Glomerular endothelial cell (primary cell): ENCODE measurements at regions not wholly inside any gene's neighbourhood (a gene's known extent, or its start where the extent isn't known, plus 50 kb on each side); places are given as distances from the start of the nearest gene placed in this dataset.

Source experiments
- DNase-seq: peaks from one replicate; pipeline ENCODE4 v3.0.0-alpha.2; 2011; ENCODE audit warnings: low read depth, low spot score; ENCODE audit errors: extremely low read depth

GRCh38 chr9:23290973-23291372 is 535.1 kb downstream of the ELAVL2 start:
- no peak for DNase-seq

GRCh38 chr9:23302281-23302680 is 523.8 kb downstream of the ELAVL2 start:
- DNase-seq, result no peak

GRCh38 chr9:23306731-23307130 is 519.3 kb downstream of the ELAVL2 start:
- no peak for DNase-seq

GRCh38 chr9:23307731-23308513 is 518.1 kb downstream of the ELAVL2 start:
- DNase-seq, result no peak

GRCh38 chr9:23309800-23310199 is 516.2 kb downstream of the ELAVL2 start:
- DNase-seq, result no peak

GRCh38 chr9:23314247-23314646 is 511.8 kb downstream of the ELAVL2 start:
- DNase-seq, result no peak

GRCh38 chr9:23319092-23319491 is 506.9 kb downstream of the ELAVL2 start:
- no peak for DNase-seq

- no peak for DNase-seq
Observed at GRCh38 chr9:23321049-23321448, 505.0 kb downstream of the ELAVL2 start.

GRCh38 chr9:23322392-23322791 is 503.6 kb downstream of the ELAVL2 start:
- DNase-seq, result no peak

GRCh38 chr9:23324511-23324910 is 501.5 kb downstream of the ELAVL2 start:
- DNase-seq, result no peak

GRCh38 chr9:23326597-23326996 is 499.4 kb downstream of the ELAVL2 start:
- DNase-seq, result no peak

- no peak for DNase-seq
Observed at GRCh38 chr9:23341346-23341745, 484.7 kb downstream of the ELAVL2 start.

- peak; percentile 14 for DNase-seq
Observed at GRCh38 chr9:23342291-23342690, 483.7 kb downstream of the ELAVL2 start.

- no peak for DNase-seq
Observed at GRCh38 chr9:23343226-23343625, 482.8 kb downstream of the ELAVL2 start.

- no peak for DNase-seq
Observed at GRCh38 chr9:23361096-23361495, 464.9 kb downstream of the ELAVL2 start.

GRCh38 chr9:23372703-23373102 is 453.3 kb downstream of the ELAVL2 start:
- DNase-seq, result no peak

GRCh38 chr9:23375511-23375910 is 450.5 kb downstream of the ELAVL2 start:
- no peak for DNase-seq

- no peak for DNase-seq
Observed at GRCh38 chr9:23379842-23380241, 446.2 kb downstream of the ELAVL2 start.

GRCh38 chr9:23380821-23381220 is 445.2 kb downstream of the ELAVL2 start:
- DNase-seq, result no peak

- no peak for DNase-seq
Observed at GRCh38 chr9:23382418-23382817, 443.6 kb downstream of the ELAVL2 start.

- no peak for DNase-seq
Observed at GRCh38 chr9:23394189-23394588, 431.9 kb downstream of the ELAVL2 start.

GRCh38 chr9:23408874-23409273 is 417.2 kb downstream of the ELAVL2 start:
- DNase-seq, result no peak

GRCh38 chr9:23412046-23412445 is 414.0 kb downstream of the ELAVL2 start:
- no peak for DNase-seq
